H1 (cell line): ENCODE measurements at regions not wholly inside any gene's neighbourhood (a gene's known extent, or its start where the extent isn't known, plus 50 kb on each side); places are given as distances from the start of the nearest gene placed in this dataset.

Experiments used
- CTCF ChIP-seq, 3 experiments: IDR thresholded peaks; 1 replicate in 2 of 3; 2 replicates in 1 of 3; pipeline versions ENCODE4 v1.5.1 to v1.6.1; 2011; ENCODE audit warnings: low read length in 3 of 3, mild to moderate bottlenecking in 3 of 3, inconsistent platforms in 2 of 3, low read depth in 1 of 3, moderate library complexity in 1 of 3; ENCODE audit not compliant: insufficient read depth in 1 of 3; ENCODE audit errors: control extremely low read depth in 1 of 3
- EP300 ChIP-seq, 2 experiments: IDR thresholded peaks; 1 replicate in 1 of 2; 2 replicates in 1 of 2; pipeline ENCODE4 v1.6.1; 2011 to 2012; ENCODE audit warnings: low read depth in 2 of 2, low read length in 2 of 2, mild to moderate bottlenecking in 2 of 2, borderline replicate concordance in 1 of 2, inconsistent platforms in 1 of 2, moderate library complexity in 1 of 2
- KDM4A ChIP-seq: IDR thresholded peaks from one replicate; pipeline ENCODE4 v1.7.1; 2012; ENCODE audit warnings: low read depth, mild to moderate bottlenecking, moderate library complexity, low read length, inconsistent platforms; ENCODE audit not compliant: severe bottlenecking

GRCh38 chr2:106628377-106628776 lies 141.2 kb downstream of the CD8B2 start (continued):
- TF ChIP-seq CTCF (IDR thresholded peaks at IDR 0.05; ENCODE audit: control extremely low read depth in 1 of 3, insufficient read depth in 1 of 3, low read depth in 1 of 3, low read length in 3 of 3) (no peak), EP300 (IDR thresholded peaks at IDR 0.05; ENCODE audit: borderline replicate concordance in 1 of 2, low read depth in 2 of 2, low read length in 2 of 2) (no peak), KDM4A (no peak)
- TF ChIP-seq, all 59 proteins: peak for 0
